GM23248 (cell line): ENCODE measurements at regions not wholly inside any gene's neighbourhood (a gene's known extent, or its start where the extent isn't known, plus 50 kb on each side); places are given as distances from the start of the nearest gene placed in this dataset.

Experiments
- EZH2 ChIP-seq: fragments of 200-600 bp; sonication (generic); IDR thresholded peaks from 2 replicates; pipeline ENCODE4 v1.6.1; 2018; ENCODE audit warnings: antibody characterized with exemption, mild to moderate bottlenecking; ENCODE audit not compliant: insufficient read depth, poor library complexity, severe bottlenecking
- EZH2phosphoT487 ChIP-seq: fragments of 200-600 bp; sonication (generic); IDR thresholded peaks from 2 replicates; pipeline ENCODE4 v1.6.1; 2018; ENCODE audit warnings: antibody characterized with exemption, moderate library complexity, mild to moderate bottlenecking, low read depth; ENCODE audit not compliant: insufficient read depth

GRCh38 chr6:40825102-40825501 is 213.9 kb downstream of the UNC5CL start:
- no peak for TF ChIP-seq EZH2
- TF ChIP-seq EZH2phosphoT487, result no peak
